CD4-positive, alpha-beta T cell treated with Interferon alpha-2 for 1 hour (primary cell): ENCODE measurements at regions not wholly inside any gene's neighbourhood (a gene's known extent, or its start where the extent isn't known, plus 50 kb on each side); places are given as distances from the start of the nearest gene placed in this dataset.

Experiments used
- DNase-seq, 2 donors: peaks; one replicate each; pipeline ENCODE4 v3.0.0-alpha.2; 2020 to 2022

DNA sequence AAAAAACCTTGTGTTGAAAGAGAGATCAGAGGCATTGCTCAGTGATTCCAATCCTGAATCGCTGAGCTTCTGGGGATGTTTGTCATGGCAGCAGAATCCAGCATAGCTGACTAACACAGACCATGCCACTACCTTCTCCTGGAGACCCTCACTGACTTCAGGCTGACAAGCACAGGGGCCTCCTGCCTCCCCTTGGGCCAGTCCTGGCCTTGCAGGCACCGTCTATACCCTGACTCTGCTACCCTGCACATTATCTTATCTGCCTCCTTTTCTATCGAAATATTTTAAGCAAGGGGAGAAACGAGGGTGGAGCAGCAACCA, 139.8 kb downstream of the KIF26A start:
- DNase-seq: no peak

DNA sequence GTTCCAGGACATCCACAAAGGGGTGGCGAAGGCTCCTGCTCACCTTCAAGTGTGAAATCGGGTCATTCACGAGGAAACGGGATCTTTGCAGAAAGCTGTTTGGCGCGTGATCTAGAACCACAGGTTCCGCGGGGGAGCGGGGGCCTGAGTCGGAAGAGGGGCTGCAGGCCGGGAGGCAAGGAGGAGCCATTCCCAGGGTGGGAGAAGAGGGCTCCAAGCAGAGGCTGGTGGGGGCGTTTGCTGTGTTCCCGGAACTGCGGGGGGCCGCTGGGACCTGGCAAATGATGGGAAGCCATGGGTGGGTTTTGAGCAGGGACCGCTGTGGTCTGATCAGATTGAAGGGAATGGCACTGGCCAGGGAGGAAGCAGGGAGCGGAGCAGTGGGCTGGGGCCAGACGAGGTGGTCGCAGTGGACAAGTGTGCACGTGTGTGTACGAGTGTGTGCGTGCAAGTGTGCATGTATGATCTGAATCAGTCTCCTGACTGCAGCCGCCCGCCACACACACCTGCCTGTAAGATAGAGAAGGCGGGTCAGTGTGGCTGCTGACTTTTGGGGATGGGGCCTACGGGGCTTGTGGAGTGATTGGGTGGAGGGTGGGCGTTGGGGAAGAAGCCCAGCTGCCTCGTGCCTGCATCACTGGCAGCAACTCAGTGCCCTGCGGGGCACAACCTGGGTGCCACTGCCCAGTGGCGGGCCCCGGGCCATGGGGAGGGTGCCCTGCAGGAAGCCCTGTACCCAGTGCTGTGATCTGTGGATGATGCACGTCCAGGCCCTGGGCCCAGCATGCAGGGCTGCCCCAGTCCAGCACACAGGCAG, 141.9 kb downstream of the KIF26A start:
- no peak for DNase-seq

DNA sequence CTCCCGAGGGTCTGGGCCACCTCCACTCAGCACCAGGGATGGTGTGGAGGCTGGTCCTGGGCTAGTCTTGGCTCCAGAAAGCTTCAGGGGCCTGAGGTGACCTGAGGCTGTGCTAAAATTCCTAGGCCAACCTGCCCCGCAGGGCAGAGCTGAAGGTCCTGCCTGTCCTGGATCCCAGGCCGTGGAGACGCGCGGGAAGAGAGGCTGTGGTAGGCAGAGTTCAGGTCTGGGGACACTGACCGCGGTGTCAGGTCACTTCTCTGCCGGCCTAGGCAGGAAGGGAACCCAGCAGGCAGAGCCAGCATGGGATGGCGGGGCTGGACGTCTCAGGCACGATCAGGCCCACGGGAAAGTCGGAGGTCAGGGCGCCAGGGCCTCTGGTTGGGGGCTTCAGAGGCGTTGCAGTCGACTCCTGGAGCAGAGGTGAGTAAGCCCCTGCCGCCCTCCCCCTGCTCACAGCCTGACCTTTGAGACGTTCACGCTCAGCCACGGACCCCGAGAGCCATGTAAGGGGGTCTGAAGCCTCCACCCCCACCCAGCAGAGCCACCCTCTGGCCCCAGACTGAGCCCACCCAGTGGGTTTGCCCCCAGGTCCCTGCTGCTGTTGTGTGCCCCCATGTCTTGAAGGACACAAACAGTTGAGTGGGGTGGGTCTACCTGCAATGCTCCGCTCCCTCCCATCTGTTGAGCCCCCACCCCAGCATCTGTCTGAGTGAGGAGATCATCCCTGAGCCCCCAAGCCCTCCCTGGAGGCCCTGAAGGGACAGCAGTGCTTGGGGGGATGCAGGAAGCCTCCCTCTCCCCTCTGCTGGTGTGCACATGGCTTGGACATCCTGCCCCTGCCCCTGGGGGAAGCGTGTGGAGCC, 142.7 kb downstream of the KIF26A start:
- DNase-seq: no peak

DNA sequence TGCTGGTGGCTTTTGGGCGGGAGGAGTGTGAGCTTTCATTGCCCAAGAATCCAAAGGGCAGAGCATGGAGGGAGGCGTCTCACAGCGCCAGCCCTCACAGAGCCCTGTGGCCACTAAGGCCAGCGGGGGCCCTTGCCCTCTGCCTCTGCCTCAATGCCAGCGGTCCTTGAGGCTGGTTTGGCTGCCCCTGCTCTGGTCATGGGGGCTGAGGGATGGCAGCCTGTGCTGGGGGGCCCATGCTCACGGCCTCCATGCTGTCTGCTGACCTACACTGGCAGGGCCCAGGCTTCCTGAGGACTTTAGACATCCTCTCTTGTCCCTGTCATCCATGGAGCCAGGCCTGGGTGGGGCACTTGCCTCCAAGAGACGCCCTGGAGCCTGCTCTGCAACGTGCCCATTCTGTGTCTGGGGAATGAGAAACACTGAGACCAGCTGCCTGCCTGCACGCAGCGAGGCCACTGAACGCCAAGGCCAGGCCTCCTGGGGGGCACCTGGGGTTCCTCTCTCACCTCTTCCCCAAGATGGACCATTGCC, 143.4 kb downstream of the KIF26A start:
- no peak for DNase-seq

DNA sequence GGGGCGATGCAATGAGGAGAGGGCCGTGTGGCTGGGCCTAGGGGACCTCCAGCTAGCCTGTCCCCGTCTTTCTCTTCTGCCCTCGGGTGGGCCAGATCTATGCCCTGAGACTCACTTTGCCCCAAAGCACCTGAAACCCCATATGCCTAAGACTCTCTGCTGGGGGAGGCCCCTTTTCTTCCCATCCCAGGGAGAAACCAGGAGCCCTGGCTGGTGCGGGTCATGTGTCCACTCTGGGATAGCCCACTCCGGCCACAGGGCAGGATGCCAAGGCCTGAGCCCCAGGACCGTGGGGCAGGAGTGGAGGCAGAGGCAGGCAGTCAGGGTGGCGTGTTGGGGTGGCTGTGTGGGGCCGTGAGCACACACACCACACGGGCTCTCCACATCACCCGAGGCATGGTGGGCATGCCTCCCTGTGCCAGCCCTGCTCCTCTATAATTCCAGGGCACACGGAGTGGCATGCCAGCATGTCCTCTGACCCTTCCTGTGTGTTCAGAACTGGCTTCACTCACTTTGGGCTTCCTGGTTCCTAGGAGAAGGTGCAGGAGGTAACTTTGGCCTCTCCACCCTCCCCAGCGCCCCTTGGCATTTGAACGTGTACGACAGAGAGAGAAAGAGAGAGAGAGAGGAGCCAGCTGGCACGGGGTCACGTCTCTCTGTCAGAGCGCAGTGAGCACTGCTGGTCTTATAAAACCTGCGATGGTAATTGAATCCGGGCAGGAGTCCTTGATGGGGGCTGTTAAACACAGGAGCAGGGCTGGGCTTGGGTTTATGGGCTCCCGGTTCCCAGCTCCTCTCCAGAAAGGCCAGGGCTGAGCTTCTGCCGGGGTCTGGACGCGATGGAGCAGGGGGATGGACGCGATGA, 144.2 kb downstream of the KIF26A start:
- no peak for DNase-seq

DNA sequence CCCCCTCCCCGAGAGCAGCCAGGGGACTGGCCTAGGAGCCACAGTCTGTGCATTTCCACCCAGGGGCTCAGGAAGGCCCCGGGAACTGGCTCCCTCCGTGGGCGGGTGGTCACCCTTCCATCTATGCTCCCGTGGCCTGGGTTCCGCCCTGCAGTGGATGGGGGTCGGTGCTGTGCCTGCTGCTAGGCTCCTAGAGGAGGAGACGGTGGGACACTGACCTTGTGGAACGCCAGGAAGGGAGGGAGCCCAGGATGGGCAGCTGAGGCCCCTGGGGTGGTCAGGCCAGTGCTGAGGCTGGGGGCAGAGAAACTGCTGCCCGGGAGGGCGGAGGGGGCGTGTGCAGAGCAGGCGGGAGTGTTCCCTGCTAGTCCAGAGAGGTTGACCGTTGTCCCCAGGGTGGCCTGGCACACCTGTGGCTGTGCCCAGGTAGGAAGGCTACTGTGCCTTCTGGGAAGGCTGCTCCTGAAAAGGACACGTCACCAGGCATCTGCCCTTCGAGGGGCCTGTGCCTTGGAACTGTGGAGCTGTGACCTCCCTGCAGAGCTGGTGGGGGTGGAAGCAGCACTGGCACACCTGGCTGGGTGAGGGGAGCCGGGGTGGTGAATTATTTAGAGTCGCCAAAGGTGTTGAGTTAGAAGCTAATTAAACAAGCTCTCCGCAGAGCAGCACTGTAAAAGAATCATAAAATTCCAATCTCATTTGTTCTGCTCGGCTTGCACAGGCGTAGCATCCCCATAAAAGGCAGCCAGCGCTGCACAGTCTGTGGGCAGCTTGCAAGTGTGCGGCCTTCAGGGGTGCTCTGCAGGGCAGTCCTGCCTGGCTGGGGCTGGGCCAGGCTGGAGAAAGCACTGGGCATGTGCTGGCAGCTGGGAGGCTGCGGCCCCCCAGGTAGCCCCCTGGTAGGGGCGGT, 145.1 kb downstream of the KIF26A start:
- DNase-seq: no peak

DNA sequence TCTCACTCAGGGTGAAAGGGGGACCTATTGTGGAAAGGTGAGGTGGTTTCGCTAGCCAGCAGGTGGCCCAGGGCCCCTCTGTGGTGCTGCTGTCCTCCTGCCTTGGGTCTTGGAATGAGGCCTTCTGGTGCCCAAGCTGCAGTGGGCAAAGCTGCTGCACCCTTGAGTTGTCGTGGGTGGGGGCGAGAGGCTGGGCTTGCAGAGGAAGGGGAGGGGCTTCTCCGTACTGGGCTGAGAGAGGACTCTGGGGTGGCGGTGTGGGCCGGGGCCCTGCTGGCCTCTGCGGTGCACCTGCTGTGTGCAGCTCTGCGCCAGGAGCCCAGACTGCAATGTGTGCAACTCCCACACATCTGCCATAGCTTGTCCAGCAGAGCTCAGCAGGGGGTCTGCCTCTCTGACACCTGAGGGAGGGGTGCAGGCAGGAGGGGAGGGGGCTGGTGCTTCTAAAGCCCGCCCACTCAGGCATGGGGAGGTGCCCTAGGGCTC, 145.8 kb downstream of the KIF26A start:
- DNase-seq: no peak

DNA sequence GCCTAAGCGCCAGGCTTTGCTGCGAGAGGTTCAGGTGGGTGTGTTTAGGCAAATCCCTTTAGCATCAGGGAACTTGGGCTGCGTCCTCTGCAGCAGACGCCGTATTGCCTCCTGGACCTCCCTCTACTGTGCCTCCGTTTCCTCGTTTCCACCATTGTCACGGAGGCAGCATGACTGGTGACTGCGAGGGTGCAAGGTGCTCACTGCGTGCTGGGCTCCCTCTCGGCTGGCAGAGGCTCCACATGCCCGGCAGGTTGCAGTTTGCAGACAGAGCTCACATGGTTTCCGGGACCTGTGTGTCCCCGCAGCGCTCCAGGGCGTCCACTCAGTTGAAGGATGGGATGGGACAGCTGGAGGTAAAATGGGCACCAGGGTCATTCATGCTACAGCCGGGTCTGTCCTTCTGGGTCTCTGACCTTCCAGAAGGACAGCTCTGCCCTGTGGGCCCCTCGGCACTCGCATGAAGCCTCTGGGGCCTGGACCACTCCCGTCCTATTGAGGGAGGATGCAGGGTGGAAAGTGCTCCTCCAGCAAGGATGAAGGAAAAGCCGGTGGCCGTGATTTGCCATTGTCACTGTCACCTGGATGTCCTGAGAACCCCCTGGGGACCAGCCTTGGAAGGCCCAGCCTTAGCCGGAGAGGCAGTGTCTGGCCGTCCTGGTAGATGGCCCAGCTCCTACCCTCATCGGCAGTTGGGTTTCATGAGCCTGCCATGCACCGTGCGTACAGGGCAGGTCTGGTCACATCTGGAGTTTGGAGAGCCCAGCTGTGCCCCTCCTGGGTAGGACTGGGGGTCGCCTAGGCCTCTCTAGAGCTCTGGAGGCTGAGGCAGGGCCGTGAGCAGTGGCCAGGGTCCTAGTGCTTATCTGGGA, 146.5 kb downstream of the KIF26A start:
- DNase-seq: no peak

DNA sequence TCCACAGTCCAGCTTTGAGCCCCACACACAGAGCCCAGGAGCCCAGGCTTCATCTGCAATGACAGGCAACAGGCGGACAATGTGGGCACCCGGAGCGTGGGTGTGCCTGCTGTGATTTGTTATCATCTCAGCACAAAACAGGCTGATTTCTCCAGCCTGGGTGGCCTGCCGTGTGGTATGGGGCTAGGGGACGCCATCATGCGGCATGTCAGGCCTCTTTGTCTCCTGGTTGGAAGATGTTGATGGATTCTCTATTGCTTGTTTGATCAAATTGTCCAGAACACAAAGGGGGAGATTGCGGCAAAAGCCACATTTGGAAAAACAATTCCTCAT, 147.1 kb downstream of the KIF26A start:
- no peak for DNase-seq

DNA sequence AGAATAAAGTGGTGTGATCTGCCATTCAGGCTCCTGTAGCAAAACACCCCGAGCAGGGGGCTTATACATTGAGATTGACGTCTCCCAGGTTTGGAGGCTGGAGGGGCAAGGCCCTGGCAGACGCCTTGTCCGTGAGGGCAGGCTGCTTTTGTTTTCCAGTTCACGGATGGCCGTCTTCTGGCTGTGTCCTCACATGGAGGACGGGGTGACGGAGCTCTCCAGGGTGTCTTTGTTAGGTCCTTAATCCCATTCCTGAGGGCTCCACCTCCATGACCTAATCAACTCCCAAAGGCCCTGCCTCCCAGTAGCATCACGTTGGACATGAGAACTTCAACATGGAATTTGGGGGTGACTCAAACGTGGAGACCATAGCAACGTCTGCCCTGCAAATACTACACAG, 147.7 kb downstream of the KIF26A start:
- no peak for DNase-seq

DNA sequence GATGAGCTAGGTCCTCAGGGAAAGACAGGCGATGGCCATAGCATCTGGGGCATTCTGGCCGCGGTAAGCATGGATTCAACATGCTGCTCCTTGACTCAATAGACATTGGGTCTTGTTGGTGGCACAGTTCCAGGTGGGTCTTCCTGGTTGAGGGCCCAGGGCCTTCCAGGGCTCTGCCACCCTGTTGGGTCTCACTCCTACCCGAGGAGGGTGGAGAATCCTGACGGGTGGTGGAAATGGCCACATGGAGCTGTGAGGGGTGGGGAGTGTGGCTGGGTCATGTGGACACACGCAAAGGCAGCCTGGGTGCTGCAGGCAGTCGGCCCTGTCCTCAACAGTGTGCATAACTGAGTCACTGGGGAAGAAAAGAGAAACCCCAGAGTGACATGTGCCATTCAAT, 148.1 kb downstream of the KIF26A start:
- DNase-seq: no peak

DNA sequence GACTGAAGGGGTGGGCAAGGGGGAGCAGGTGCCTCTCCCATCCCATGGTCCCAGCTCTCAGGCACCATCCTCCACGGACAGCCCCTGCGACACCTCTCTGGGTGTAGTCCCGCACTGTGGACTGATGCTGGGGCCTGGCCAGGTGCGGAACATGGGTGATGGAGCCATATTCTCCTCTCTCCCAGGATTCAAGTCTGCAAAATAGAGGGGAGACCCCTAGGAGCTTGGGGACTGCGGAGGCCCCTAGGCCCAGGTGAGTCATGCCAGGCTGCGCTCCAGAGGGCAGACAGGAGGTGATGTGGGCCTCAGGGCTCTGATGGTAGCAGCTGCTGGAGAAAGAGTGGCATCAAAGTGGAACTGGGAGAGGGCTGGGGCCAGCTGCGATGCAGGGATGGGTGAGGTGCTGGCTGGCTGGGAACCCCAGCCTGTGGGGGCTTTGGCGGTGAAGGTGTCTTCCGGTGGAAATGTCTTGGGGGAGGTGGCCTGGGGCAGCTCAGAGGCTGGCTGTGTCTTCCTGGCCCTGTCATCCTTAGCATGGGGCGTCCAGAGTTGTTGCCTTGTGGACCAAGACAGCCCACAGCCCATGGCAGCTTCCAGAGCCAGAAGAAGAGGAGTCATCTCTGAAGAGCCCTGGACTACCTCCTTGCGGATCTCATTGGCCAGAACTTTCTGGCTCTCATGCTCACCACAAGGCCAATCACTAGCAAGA, 149.1 kb downstream of the KIF26A start:
- DNase-seq: no peak

DNA sequence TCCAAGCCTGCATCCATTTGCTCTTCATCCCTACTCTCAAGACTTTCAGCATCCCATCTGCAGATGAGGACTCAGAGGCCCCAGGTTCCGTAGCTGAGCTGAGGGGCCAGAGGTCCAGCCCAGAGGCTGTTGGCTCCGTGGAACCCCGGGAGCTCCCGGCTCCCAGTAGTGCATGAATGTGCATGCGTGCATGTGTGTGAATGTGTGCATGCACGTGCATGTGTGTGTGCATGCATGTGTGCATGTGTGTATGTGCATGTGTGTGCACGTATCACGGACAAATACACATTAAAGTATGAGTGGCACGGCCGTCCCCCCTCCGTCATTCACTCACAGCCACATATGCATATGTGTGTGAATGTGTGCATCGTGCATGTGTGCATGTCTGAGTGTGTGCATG, 149.9 kb downstream of the KIF26A start:
- no peak for DNase-seq

DNA sequence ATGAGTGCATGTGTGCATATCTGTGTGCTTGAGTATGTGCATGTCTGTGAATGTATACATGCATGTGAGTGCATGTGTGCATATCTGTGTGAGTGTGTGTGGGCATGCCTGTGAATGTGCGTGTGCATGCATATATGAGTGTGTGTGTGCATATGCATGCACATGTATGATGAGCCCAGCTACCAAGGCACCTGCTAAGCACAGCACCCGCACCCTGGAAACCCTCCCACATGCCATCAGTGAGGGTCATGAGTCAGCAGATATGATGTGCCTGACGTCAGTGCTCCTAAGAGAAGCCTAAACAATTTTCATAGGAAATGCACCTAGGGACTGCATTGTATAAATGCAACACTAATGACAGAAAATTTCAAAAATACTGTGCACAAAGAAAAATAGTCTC, 151.1 kb downstream of the KIF26A start:
- no peak for DNase-seq

DNA sequence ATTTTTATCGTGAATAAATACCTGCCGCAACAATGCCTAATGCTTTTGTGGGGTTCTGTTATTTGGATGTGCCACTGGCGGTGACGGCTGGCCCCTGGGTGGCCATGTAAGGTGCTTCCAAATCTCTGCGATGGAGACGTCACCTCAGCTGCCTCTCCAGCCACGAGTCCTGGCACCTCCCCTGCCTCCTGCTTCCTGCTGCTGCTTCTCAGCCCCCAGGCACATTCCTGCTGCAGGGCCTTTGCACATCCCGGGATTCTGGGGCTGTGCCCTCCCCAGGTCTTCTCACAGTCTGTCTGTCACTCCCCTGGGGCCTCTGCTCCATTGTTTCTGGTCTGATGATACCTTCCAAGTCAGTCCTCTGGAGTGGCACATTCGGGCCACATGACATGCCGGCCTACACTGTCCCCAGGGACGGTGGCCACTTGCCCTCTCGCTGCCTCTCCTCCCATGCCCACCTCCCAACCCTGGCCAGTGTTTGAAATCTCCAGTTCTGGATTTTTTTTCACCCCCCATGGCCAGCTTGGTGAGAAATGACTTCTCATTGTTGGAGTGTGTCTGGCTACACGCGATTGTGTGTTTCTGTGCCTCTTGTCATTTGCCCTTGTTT, 151.8 kb downstream of the KIF26A start:
- DNase-seq: no peak

DNA sequence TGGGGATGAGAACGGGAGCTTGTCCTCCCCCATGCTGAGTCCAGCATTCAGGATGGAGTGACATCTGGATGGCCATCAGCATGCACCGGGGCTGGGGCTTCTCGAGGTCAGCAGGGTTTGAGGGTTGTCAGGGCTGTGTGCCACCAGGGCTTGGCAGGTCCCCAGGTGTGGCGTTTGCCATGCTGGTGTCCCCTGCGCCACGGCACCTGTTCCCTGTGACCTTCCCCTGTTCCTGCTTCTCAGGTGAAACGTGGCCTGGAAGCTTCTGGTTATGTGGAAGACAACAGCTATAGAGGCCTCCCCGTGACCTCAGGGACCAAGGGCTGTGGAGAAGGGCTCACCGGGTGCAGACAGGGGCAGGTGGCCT, 152.4 kb downstream of the KIF26A start:
- no peak for DNase-seq

DNA sequence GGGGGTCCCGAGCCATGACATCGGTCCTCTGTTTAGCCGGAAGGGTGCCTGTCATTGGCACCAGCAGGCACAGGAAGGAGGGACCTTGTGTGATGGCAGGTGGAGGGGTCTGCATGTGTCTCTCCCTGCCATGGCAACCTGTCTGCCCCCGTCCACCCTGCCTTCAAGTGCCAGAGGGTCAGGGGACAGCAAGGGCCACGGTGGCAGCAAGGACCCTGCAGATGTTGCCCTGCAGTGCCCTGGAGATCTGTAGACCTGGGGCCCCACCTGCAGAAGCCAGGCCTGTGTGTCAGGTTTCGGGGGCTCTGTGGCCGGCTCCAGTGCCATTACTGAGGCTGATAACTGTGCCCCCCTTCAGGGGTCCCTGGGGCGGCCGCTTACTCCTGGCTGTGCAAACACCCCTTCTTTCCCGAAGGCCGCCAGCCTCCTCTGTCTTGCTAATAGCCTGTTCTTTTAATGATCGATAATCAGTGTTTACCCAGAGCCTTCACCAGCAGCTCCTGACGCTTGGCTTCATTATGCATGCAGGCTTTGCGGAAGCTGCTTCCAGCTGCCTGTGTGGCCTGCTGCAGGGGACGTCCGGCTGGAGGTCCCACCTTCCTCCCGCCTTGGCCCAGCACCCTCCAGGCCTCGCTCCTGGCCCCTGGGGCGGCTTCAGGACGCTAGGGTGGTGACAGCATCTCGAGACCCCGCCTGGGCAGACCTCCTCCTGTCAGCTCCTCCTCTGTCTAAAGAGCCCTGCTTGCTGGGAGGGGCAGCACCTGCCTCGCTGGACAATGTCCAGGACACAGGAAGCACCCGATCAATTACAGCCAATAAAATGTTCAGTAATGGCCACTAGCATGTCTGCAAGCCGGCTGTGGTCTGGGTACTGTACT, 153.0 kb downstream of the KIF26A start:
- DNase-seq: no peak

DNA sequence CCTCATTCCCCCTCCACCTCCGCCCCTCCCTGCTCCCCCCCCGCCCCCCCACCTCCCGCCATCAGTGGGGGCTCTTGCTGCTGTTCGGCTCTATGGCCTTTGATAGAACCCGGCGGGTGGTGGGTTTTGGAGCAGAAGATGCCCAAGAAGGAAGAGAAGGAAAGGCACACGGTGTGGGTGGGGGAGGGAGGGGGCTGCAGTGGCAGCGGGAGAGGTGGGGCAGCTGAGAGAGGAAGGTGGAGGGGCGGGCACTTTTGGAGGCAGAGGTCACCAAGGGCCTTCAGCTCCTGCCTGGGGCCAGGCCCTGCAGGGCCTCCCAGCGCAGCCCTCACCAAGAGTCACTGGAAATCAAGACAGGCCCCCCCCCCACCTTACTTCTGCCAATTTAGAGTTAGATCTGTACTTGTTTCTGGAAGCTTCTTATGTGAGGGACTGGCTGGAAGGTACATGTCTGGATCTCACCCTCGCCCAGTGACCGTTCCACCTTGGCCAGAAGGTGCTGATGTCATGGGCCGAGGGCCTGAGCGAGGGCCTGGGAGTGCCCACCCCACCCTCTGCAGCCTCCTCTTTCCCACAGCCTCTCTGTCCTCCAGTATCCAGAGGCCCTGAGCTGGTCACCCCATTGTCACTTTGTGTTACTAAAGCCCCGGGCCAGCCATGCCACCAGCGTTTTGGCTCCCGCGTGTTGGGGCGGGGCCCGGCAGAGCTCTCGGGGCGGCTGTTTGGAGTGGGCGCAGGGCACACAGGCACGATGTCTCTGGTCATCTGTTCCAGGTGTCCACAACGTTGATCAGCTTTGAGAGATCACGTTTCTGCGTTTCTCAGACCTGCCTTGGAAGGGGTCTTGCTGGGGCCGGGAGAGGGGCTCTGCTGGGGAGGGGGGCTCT, 153.9 kb downstream of the KIF26A start:
- DNase-seq: no peak
